Ishikawa (cell line): ENCODE measurements at regions not wholly inside any gene's neighbourhood (a gene's known extent, or its start where the extent isn't known, plus 50 kb on each side); places are given as distances from the start of the nearest gene placed in this dataset.

ENCODE experiments used
- EP300 ChIP-seq: IDR thresholded peaks from 2 replicates; pipeline ENCODE4 v1.6.1; 2012; ENCODE audit warnings: borderline replicate concordance
- RAD21 ChIP-seq: IDR thresholded peaks from 2 replicates; pipeline ENCODE4 v1.6.1; 2012; ENCODE audit warnings: low read depth
- TF ChIP-seq, protein P1 (sequence below): IDR thresholded peaks from 2 replicates; pipeline ENCODE4 v1.6.1; 2012; ENCODE audit warnings: low read depth, mild to moderate bottlenecking
- TF ChIP-seq, protein P2 (sequence below): IDR thresholded peaks from 2 replicates; pipeline ENCODE4 v1.6.1; 2012

DNA sequence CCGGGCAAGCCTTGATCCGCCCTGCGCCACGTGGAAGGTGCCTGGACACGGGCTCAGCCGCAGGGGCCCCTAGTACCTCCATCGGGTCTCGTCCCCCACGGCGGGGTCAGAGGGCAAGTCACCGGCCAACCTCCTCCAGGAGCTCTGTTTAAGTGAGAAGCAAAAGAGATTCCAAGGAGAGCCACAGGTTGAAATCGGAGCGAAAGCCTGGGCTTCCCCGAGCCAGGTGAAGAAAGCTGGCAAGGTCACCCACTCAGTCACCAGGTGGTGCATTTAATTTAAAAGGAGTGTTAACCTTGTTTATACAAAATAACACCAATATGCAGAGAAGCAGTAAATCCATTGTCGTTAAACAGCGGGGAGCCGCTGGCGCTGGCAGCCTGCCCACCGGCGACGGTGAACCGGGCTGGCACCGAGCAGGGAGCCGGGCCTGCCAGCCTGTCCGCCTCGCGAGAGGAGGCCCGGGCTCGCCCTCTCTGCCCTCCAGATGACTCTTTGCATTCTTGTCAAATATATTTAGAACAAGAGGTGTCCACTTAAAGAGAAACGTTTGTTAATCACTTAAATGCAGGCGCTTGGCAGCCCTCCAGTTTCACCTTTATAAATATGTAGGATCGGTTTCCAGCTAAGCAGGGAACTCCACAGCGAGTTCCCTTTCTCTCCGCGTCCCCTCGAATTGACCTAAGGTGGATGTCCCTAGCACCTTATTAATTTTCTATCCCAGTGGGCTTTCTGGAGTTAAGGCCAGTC lies 277.3 kb upstream of the NR2F2 start:
- TF ChIP-seq, protein P1, sequence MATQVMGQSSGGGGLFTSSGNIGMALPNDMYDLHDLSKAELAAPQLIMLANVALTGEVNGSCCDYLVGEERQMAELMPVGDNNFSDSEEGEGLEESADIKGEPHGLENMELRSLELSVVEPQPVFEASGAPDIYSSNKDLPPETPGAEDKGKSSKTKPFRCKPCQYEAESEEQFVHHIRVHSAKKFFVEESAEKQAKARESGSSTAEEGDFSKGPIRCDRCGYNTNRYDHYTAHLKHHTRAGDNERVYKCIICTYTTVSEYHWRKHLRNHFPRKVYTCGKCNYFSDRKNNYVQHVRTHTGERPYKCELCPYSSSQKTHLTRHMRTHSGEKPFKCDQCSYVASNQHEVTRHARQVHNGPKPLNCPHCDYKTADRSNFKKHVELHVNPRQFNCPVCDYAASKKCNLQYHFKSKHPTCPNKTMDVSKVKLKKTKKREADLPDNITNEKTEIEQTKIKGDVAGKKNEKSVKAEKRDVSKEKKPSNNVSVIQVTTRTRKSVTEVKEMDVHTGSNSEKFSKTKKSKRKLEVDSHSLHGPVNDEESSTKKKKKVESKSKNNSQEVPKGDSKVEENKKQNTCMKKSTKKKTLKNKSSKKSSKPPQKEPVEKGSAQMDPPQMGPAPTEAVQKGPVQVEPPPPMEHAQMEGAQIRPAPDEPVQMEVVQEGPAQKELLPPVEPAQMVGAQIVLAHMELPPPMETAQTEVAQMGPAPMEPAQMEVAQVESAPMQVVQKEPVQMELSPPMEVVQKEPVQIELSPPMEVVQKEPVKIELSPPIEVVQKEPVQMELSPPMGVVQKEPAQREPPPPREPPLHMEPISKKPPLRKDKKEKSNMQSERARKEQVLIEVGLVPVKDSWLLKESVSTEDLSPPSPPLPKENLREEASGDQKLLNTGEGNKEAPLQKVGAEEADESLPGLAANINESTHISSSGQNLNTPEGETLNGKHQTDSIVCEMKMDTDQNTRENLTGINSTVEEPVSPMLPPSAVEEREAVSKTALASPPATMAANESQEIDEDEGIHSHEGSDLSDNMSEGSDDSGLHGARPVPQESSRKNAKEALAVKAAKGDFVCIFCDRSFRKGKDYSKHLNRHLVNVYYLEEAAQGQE, result no peak
- TF ChIP-seq RAD21, result no peak
- TF ChIP-seq, protein P2, sequence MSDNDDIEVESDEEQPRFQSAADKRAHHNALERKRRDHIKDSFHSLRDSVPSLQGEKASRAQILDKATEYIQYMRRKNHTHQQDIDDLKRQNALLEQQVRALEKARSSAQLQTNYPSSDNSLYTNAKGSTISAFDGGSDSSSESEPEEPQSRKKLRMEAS, result no peak
- no peak for TF ChIP-seq EP300
